Common myeloid progenitor, CD34-positive (primary cell): ENCODE measurements at regions not wholly inside any gene's neighbourhood (a gene's known extent, or its start where the extent isn't known, plus 50 kb on each side); places are given as distances from the start of the nearest gene placed in this dataset.

Experiments used
- CTCF ChIA-PET: fragments of 350-600 bp; sonication (Branson Sonifier 250); formaldehyde crosslinking; loops from one replicate; lab custom pipeline; 2021; ENCODE audit warnings: antibody characterized with exemption; lab: Charles Lee
- POLR2A ChIA-PET: fragments of 350-600 bp; sonication (Branson Sonifier 250); formaldehyde crosslinking; loops from one replicate; lab custom pipeline; 2021; ENCODE audit warnings: antibody characterized with exemption; lab: Charles Lee
- DNase-seq, 3 donors: peaks; one replicate each; pipeline versions ENCODE4 v3.0.0 to v3.0.0-alpha.2; 2013
- H3K27ac ChIP-seq, 2 experiments: 1 replicate in 1 of 2; 2 replicates in 1 of 2; pipeline ENCODE4 v1.7.0; 2013; ENCODE audit warnings: inconsistent platforms in 2 of 2, low read length in 2 of 2, mild to moderate bottlenecking in 2 of 2, low read depth in 1 of 2, moderate library complexity in 1 of 2; ENCODE audit not compliant: severe bottlenecking in 2 of 2, insufficient read depth in 1 of 2, poor library complexity in 1 of 2
- H3K27me3 ChIP-seq, 5 experiments: replicated peaks in 2 of 5; 1 replicate in 3 of 5; 2 replicates in 2 of 5; pipeline versions ENCODE4 v1.6.1 to v1.7.0; 2013; ENCODE audit warnings: low read length in 4 of 5, mild to moderate bottlenecking in 2 of 5, moderate library complexity in 2 of 5, inconsistent platforms in 1 of 5; ENCODE audit not compliant: insufficient read depth in 5 of 5, control insufficient read depth in 4 of 5
- H3K36me3 ChIP-seq, 4 experiments: 1 replicate in 2 of 4; 2 replicates in 2 of 4; pipeline versions ENCODE4 v1.6.1 to v1.7.0; 2013; ENCODE audit warnings: low read length in 3 of 4, control low read depth in 1 of 4, mild to moderate bottlenecking in 1 of 4; ENCODE audit not compliant: control insufficient read depth in 4 of 4, insufficient read depth in 4 of 4
- H3K4me1 ChIP-seq, 4 experiments: 1 replicate in 3 of 4; 2 replicates in 1 of 4; pipeline versions ENCODE4 v1.6.1 to v1.7.1; 2013; ENCODE audit warnings: low read length in 3 of 4, mild to moderate bottlenecking in 3 of 4, control low read depth in 1 of 4, inconsistent platforms in 1 of 4, moderate library complexity in 1 of 4; ENCODE audit not compliant: control insufficient read depth in 4 of 4, insufficient read depth in 4 of 4; ENCODE audit errors: control extremely low read depth in 1 of 4
- H3K4me3 ChIP-seq, 7 experiments: 1 replicate in 4 of 7; 2 replicates in 3 of 7; pipeline versions ENCODE4 v1.5.1 to v1.7.0; 2013; ENCODE audit warnings: mild to moderate bottlenecking in 7 of 7, low read length in 6 of 7, moderate library complexity in 6 of 7, inconsistent platforms in 2 of 7, low read depth in 2 of 7, control low read depth in 1 of 7; ENCODE audit not compliant: insufficient read depth in 4 of 7, control insufficient read depth in 1 of 7; ENCODE audit errors: extremely low read depth in 1 of 7
- H3K9me3 ChIP-seq, 5 experiments: 1 replicate in 4 of 5; 2 replicates in 1 of 5; pipeline versions ENCODE4 v1.6.1 to v1.7.1; 2013; ENCODE audit warnings: low read length in 4 of 5, mild to moderate bottlenecking in 2 of 5, inconsistent platforms in 1 of 5, low read depth in 1 of 5, moderate library complexity in 1 of 5; ENCODE audit not compliant: control insufficient read depth in 4 of 5, insufficient read depth in 2 of 5; ENCODE audit errors: control extremely low read depth in 1 of 5
- WGBS: methylation state at CpG from one replicate; pipeline ENCODE4 v1.1.5; 2013; ENCODE audit not compliant: insufficient coverage; 5-methylcytosine and 5-hydroxymethylcytosine counted together

- 100% methylated on average over 1 of the region's 3 CpGs for WGBS
- peaks cover 0 to 3% (median 0%) of the 10 kb centered on the region in 4 experiments for H3K4me1 ChIP-seq
- no peak overlapping the region for H3K27ac ChIP-seq
- H3K4me3 ChIP-seq = no peak overlapping the region
- H3K36me3 ChIP-seq = peaks cover 0 to 10% (median 4%) of the 10 kb centered on the region in 4 experiments
- POLR2A ChIA-PET = no interaction called here
- no peak for DNase-seq
- no peaks in the 10 kb centered on the region for H3K27me3 ChIP-seq
- H3K9me3 ChIP-seq = no peaks in the 10 kb centered on the region
- CTCF ChIA-PET = no interaction called here
These were observed 339.8 kb downstream of the ZEB2 start for GRCh38 chr2:144180131-144180530.

GRCh38 chr2:144170179-144170578 lies 349.7 kb downstream of the ZEB2 start:
- Histone ChIP-seq H3K9me3 (peaks cover 0 to 7% (median 0%) of the 10 kb centered on the region in 5 experiments), H3K4me3 (no peak overlapping the region), H3K36me3 (peaks cover 0 to 9% (median 5%) of the 10 kb centered on the region in 4 experiments), H3K27me3 (no peaks in the 10 kb centered on the region), H3K4me1 (no peaks in the 10 kb centered on the region), H3K27ac (no peak overlapping the region)
- WGBS = no CpG with 5 or more reads among the region's 1 CpG
- ChIA-PET POLR2A (no interaction called here), CTCF (no interaction called here)
- no peak for DNase-seq

GRCh38 chr2:144166743-144167142 lies 353.2 kb downstream of the ZEB2 start:
- POLR2A ChIA-PET = no interaction called here
- Histone ChIP-seq H3K36me3 (no peaks in the 10 kb centered on the region), H3K27me3 (no peaks in the 10 kb centered on the region), H3K4me3 (no peak overlapping the region), H3K27ac (no peak overlapping the region), H3K9me3 (no peaks in the 10 kb centered on the region), H3K4me1 (no peaks in the 10 kb centered on the region)
- DNase-seq = no peak
- CTCF ChIA-PET = no interaction called here

GRCh38 chr2:144165599-144166250 lies 354.2 kb downstream of the ZEB2 start:
- WGBS = 83% methylated on average over 1 of the region's 1 CpG
- no peak overlapping the region for H3K4me3 ChIP-seq
- POLR2A ChIA-PET = no interaction called here
- no peaks in the 10 kb centered on the region for H3K36me3 ChIP-seq
- CTCF ChIA-PET = no interaction called here
- no peaks in the 10 kb centered on the region for H3K27me3 ChIP-seq
- no peak for DNase-seq
- H3K27ac ChIP-seq = no peak overlapping the region
- H3K4me1 ChIP-seq = no peaks in the 10 kb centered on the region
- H3K9me3 ChIP-seq = no peaks in the 10 kb centered on the region

- H3K27me3 ChIP-seq = no peaks in the 10 kb centered on the region
- CTCF ChIA-PET = no interaction called here
- no peak overlapping the region for H3K27ac ChIP-seq
- H3K9me3 ChIP-seq = no peaks in the 10 kb centered on the region
- H3K36me3 ChIP-seq = no peaks in the 10 kb centered on the region
- no peak overlapping the region for H3K4me3 ChIP-seq
- DNase-seq = no peak
- 83% methylated on average over 1 of the region's 2 CpGs for WGBS
- POLR2A ChIA-PET = no interaction called here
- no peaks in the 10 kb centered on the region for H3K4me1 ChIP-seq
These were observed 356.3 kb downstream of the ZEB2 start for GRCh38 chr2:144163592-144163991.

- no peak overlapping the region for H3K4me3 ChIP-seq
- ChIA-PET POLR2A (no interaction called here), CTCF (no interaction called here)
- DNase-seq = peak in 2 of 3 donors; percentile 25 to 28
- no peaks in the 10 kb centered on the region for H3K4me1 ChIP-seq
- no peaks in the 10 kb centered on the region for H3K27me3 ChIP-seq
- H3K36me3 ChIP-seq = no peaks in the 10 kb centered on the region
- no peak overlapping the region for H3K27ac ChIP-seq
- no peaks in the 10 kb centered on the region for H3K9me3 ChIP-seq
- 97% methylated on average over 4 of the region's 5 CpGs for WGBS
These were observed 357.3 kb downstream of the ZEB2 start for GRCh38 chr2:144162652-144163051.

- DNase-seq = no peak
- H3K9me3 ChIP-seq = no peaks in the 10 kb centered on the region
- H3K4me1 ChIP-seq = no peaks in the 10 kb centered on the region
- H3K4me3 ChIP-seq = no peak overlapping the region
- H3K27me3 ChIP-seq = no peaks in the 10 kb centered on the region
- ChIA-PET CTCF (interaction anchor here (1.7 kb wide), 1 partner anchor 9 kb away, joined by 3 read pairs; no protein-coding TSS in a partner anchor), POLR2A (no interaction called here)
- H3K27ac ChIP-seq = no peak overlapping the region
- H3K36me3 ChIP-seq = no peaks in the 10 kb centered on the region
- 100% methylated on average over 1 of the region's 3 CpGs for WGBS
These were observed 358.9 kb downstream of the ZEB2 start for GRCh38 chr2:144161061-144161460.
